ENCODE measurements at regions not wholly inside any gene's neighbourhood (a gene's known extent, or its start where the extent isn't known, plus 50 kb on each side); places are given as distances from the start of the nearest gene placed in this dataset.

- TF ChIP-seq CTCF (IDR thresholded peaks at IDR 0.05; ENCODE audit: low read depth, low read length), result no peak
- no peak for DNase-seq (ENCODE audit: low read depth, low spot score)
- POLR2A ChIA-PET, result no interaction called here
- Histone ChIP-seq H3K4me3 (ENCODE audit: low read depth, low read length) (no peak overlapping the region), H3K9me3 (ENCODE audit: control insufficient read depth, insufficient read depth, low read length) (no peaks in the 10 kb centered on the region), H3K27ac (ENCODE audit: low read depth, low read length) (no peak overlapping the region), H3K27me3 (ENCODE audit: control insufficient read depth, insufficient read depth, low read length) (no peaks in the 10 kb centered on the region)
- CTCF ChIA-PET, result no interaction called here
Observed at GRCh38 chr11:82225930-82226329, 507.7 kb downstream of the FAM181B start.

DNA sequence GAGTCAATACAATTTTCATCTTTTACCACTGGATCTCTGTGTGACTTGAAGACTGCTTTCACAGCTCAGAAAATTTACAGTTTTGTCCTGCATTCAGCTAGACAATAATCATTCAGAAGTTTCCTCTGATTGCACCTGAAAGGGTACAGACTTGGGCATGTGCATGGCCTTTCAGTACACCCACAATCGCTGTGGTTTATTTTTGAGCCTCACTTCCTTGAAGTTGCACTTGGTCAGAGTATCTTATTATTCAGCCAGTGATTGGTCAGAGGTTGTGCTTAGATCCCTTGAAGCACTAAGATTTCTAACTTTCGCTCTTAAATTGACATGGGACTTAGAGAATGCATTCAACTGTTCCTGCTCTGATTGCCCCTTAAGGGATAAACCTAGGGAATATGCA, 508.2 kb downstream of the FAM181B start:
- H3K27me3 ChIP-seq (ENCODE audit: control insufficient read depth, insufficient read depth, low read length), result no peaks in the 10 kb centered on the region
- no peak overlapping the region for H3K27ac ChIP-seq (ENCODE audit: low read depth, low read length)
- POLR2A ChIA-PET, result no interaction called here
- no peak overlapping the region for H3K4me3 ChIP-seq (ENCODE audit: low read depth, low read length)
- no peak for DNase-seq (ENCODE audit: low read depth, low spot score)
- CTCF ChIA-PET, result no interaction called here
- no peak for TF ChIP-seq CTCF (IDR thresholded peaks at IDR 0.05; ENCODE audit: low read depth, low read length)
- H3K9me3 ChIP-seq (ENCODE audit: control insufficient read depth, insufficient read depth, low read length), result no peaks in the 10 kb centered on the region

- no peak for TF ChIP-seq CTCF (IDR thresholded peaks at IDR 0.05; ENCODE audit: low read depth, low read length)
- ChIA-PET POLR2A (no interaction called here), CTCF (no interaction called here)
- Histone ChIP-seq H3K27me3 (ENCODE audit: control insufficient read depth, insufficient read depth, low read length) (no peaks in the 10 kb centered on the region), H3K27ac (ENCODE audit: low read depth, low read length) (no peak overlapping the region), H3K4me3 (ENCODE audit: low read depth, low read length) (no peak overlapping the region), H3K9me3 (ENCODE audit: control insufficient read depth, insufficient read depth, low read length) (no peaks in the 10 kb centered on the region)
- no peak for DNase-seq (ENCODE audit: low read depth, low spot score)
Observed at GRCh38 chr11:82216927-82217570, 516.6 kb downstream of the FAM181B start.

DNA sequence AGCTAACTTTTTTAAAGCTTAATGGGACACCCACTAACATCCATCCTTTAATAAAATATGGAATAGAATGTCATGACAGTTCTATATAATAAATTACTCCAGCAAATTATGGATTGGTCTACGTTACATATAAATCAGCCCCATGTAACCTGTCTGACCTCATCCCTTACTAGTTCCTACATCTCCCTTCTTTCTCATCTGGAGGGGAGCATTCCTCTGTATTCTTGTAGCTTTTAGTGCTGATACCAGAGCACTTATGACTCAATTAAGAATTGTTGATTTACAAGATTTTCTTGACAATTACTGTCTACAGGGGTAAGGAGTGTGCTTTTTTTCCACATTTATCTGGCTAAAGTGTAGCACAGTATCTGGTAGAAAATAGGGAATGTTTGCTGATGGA, 523.7 kb downstream of the FAM181B start:
- POLR2A ChIA-PET, result no interaction called here
- no peak overlapping the region for H3K27ac ChIP-seq (ENCODE audit: low read depth, low read length)
- TF ChIP-seq CTCF (IDR thresholded peaks at IDR 0.05; ENCODE audit: low read depth, low read length), result no peak
- DNase-seq (ENCODE audit: low read depth, low spot score), result no peak
- H3K27me3 ChIP-seq (ENCODE audit: control insufficient read depth, insufficient read depth, low read length), result no peaks in the 10 kb centered on the region
- H3K4me3 ChIP-seq (ENCODE audit: low read depth, low read length), result no peak overlapping the region
- CTCF ChIA-PET, result no interaction called here
- no peaks in the 10 kb centered on the region for H3K9me3 ChIP-seq (ENCODE audit: control insufficient read depth, insufficient read depth, low read length)

DNA sequence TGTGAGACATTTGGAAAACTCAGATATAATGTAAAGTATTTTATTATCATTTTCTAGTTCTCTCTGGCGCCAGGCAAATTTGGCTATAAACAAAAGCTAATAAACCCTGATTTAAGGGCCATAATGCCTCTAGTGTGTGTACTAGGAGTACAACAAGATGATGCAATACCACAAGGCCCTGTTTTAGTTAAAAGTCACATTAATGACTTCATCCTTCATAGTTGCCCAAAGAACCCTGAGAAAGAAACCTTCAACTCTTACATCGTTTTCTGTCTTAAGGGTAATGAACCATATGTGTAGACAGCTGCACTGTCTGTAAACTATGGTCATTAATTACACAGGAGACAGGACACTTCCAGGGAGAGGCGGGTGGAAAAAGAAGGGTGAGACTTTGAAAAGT, 538.4 kb downstream of the FAM181B start:
- no peak overlapping the region for H3K27ac ChIP-seq (ENCODE audit: low read depth, low read length)
- H3K9me3 ChIP-seq (ENCODE audit: control insufficient read depth, insufficient read depth, low read length), result no peaks in the 10 kb centered on the region
- CTCF ChIA-PET, result no interaction called here
- no peaks in the 10 kb centered on the region for H3K27me3 ChIP-seq (ENCODE audit: control insufficient read depth, insufficient read depth, low read length)
- TF ChIP-seq CTCF (IDR thresholded peaks at IDR 0.05; ENCODE audit: low read depth, low read length), result no peak
- no peak for DNase-seq (ENCODE audit: low read depth, low spot score)
- POLR2A ChIA-PET, result no interaction called here
- H3K4me3 ChIP-seq (ENCODE audit: low read depth, low read length), result no peak overlapping the region
